ENCODE measurements at regions not wholly inside any gene's neighbourhood (a gene's known extent, or its start where the extent isn't known, plus 50 kb on each side); places are given as distances from the start of the nearest gene placed in this dataset.

DNA sequence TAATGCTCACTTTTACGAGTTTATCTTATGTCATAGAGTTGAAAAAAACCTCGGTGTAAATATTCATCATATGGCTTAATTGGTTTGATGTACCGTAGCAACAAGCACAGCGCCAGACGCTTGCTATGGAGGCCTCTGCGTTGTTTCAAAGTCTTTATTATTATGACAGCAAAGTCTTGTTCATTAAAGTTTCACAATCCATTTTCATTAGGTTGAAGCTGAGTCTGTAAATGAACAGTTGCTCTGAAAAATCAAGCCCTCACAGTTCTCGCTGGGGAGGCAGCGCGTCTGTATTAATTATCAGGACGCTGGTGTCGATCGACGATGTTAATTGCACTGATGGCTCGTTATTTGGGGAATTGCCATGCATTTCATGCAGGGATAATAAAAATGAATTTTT, 185.6 kb downstream of the INSC start:
- Histone ChIP-seq H3K9ac (ENCODE audit: low read length) (no peak overlapping the region), H3K79me2 (ENCODE audit: low read length) (no peaks in the 10 kb centered on the region), H3K9me3 (ENCODE audit: low read length) (no peaks in the 10 kb centered on the region), H4K20me1 (ENCODE audit: insufficient read depth, low read depth, low read length) (no peaks in the 10 kb centered on the region), H3K27me3 (ENCODE audit: low read length) (peaks cover 3% of the 10 kb centered on the region; the same call in 1 of the 2 replicates), H3K4me1 (ENCODE audit: low read length) (no peaks in the 10 kb centered on the region), H3K9me2 (replicated peaks; ENCODE audit: insufficient read depth, low read length) (no peaks in the 10 kb centered on the region), H2AFZ (ENCODE audit: low read length) (no peak overlapping the region), H3K27ac (ENCODE audit: low read length) (no peak overlapping the region), H3K4me2 (ENCODE audit: low read depth, low read length, poor library complexity, severe bottlenecking) (no peak overlapping the region), H3K4me3 (ENCODE audit: low read length) (no peak overlapping the region), H3K36me3 (ENCODE audit: insufficient read depth, low read length) (no peaks in the 10 kb centered on the region)
- no peak for DNase-seq

DNA sequence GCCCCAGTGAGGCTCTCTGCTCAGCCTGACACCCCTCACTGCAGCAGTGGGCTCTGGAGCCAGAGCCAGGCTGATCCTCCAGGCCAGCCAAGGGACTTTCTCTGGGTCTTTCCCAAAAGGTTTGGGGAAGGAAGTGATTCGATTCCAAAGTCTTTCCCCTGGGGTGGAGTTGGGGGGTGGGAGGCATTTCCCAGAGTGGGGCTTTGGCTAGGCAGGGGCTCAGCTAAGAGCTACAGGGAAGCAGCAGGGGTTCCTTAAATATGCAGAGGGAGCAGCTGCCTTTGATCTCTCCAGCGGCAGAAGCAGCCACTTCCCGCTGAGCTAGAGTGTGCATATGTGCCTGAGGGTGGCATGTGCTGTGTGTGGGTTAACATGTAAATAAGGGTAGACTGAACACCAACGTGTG, 192.9 kb downstream of the INSC start:
- Histone ChIP-seq H3K36me3 (ENCODE audit: insufficient read depth, low read length) (no peaks in the 10 kb centered on the region), H4K20me1 (ENCODE audit: insufficient read depth, low read depth, low read length) (no peaks in the 10 kb centered on the region), H3K4me1 (ENCODE audit: low read length) (no peaks in the 10 kb centered on the region), H3K4me2 (ENCODE audit: low read depth, low read length, poor library complexity, severe bottlenecking) (no peak overlapping the region), H3K9ac (ENCODE audit: low read length) (no peak overlapping the region), H3K79me2 (ENCODE audit: low read length) (no peaks in the 10 kb centered on the region), H3K27me3 (ENCODE audit: low read length) (no peaks in the 10 kb centered on the region; the same call in 1 of the 2 replicates), H2AFZ (ENCODE audit: low read length) (no peak overlapping the region), H3K9me3 (ENCODE audit: low read length) (no peaks in the 10 kb centered on the region), H3K9me2 (replicated peaks; ENCODE audit: insufficient read depth, low read length) (no peaks in the 10 kb centered on the region), H3K27ac (ENCODE audit: low read length) (no peak overlapping the region), H3K4me3 (ENCODE audit: low read length) (no peak overlapping the region)
- no peak for DNase-seq

DNA sequence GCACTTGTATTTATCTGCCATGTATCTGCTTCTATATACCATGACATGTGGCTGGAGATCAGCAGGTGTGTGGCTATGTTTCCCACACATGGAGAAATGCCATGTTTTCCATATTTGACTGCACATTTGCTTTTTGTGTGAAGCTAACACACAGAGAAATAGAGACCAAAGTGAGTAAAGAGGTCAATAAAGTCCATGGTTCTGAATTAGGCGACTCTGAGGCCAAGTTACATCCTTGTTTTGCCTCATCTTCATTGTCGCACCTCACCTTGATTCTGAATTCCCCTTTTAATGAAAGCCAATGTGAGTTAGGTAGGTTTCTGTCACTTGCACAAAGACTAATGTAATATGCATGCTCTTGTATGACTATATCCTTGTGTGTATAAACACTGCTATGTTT, 194.1 kb downstream of the INSC start:
- DNase-seq: no peak
- no peaks in the 10 kb centered on the region for H3K4me1 ChIP-seq (ENCODE audit: low read length)

DNA sequence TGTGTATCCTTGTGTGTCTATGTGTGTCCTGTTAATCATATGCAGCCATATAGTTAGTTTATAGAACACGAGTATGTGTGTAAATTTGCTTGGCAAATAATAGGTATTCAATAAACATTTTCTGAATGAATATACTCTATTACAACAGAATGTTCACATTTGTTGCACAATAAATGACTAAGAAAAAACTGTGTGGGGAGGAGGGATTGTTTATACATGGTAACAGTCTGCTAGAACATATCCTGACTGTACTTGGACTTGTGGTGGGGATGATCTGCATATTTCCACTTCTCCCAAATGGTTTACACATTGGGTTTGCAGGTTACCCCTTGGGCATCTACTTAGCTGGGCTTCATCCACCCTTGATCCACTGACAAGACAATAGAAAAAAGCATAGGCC, 194.6 kb downstream of the INSC start:
- H4K20me1 ChIP-seq (ENCODE audit: insufficient read depth, low read depth, low read length): no peaks in the 10 kb centered on the region
- H3K36me3 ChIP-seq (ENCODE audit: insufficient read depth, low read length): no peaks in the 10 kb centered on the region
- H3K79me2 ChIP-seq (ENCODE audit: low read length): no peaks in the 10 kb centered on the region
- H3K9ac ChIP-seq (ENCODE audit: low read length): no peak overlapping the region
- H3K4me2 ChIP-seq (ENCODE audit: low read depth, low read length, poor library complexity, severe bottlenecking): no peak overlapping the region
- no peak for DNase-seq
- no peaks in the 10 kb centered on the region for H3K9me3 ChIP-seq (ENCODE audit: low read length)
- no peak overlapping the region for H3K4me3 ChIP-seq (ENCODE audit: low read length)
- H3K4me1 ChIP-seq (ENCODE audit: low read length): no peaks in the 10 kb centered on the region
- no peaks in the 10 kb centered on the region; the same call in 1 of the 2 replicates for H3K27me3 ChIP-seq (ENCODE audit: low read length)
- no peak overlapping the region for H2AFZ ChIP-seq (ENCODE audit: low read length)
- no peaks in the 10 kb centered on the region for H3K9me2 ChIP-seq (replicated peaks; ENCODE audit: insufficient read depth, low read length)
- no peak overlapping the region for H3K27ac ChIP-seq (ENCODE audit: low read length)

More for the DNA sequence above, 194.1 kb downstream of the INSC start:
- H3K9me2 ChIP-seq (replicated peaks; ENCODE audit: insufficient read depth, low read length): no peaks in the 10 kb centered on the region
- no peak overlapping the region for H3K4me3 ChIP-seq (ENCODE audit: low read length)
- H3K9ac ChIP-seq (ENCODE audit: low read length): no peak overlapping the region
- no peaks in the 10 kb centered on the region; the same call in 1 of the 2 replicates for H3K27me3 ChIP-seq (ENCODE audit: low read length)
- H2AFZ ChIP-seq (ENCODE audit: low read length): no peak overlapping the region
- no peak overlapping the region for H3K4me2 ChIP-seq (ENCODE audit: low read depth, low read length, poor library complexity, severe bottlenecking)
- H3K27ac ChIP-seq (ENCODE audit: low read length): no peak overlapping the region
- no peaks in the 10 kb centered on the region for H3K79me2 ChIP-seq (ENCODE audit: low read length)
- no peaks in the 10 kb centered on the region for H3K9me3 ChIP-seq (ENCODE audit: low read length)
- H3K36me3 ChIP-seq (ENCODE audit: insufficient read depth, low read length): no peaks in the 10 kb centered on the region
- H4K20me1 ChIP-seq (ENCODE audit: insufficient read depth, low read depth, low read length): no peaks in the 10 kb centered on the region

DNA sequence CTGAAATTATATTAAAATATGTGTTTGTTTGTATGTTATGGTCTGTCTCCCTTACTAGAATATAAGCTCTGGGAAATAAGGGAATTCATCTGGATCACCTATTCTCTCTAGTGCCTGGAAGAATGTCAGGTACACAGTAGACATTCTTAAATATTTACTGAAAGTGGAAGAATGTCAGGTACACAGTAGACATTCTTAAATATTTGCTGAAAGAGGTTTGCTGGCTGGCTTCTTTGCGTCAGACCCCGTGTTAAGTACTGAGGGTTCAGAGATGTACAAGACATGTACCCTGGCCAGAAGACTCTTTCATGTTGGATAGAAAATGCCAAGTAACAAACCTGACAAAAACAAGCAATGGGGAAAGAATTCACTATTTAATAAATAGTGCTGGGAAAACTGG, 199.1 kb downstream of the INSC start:
- no peak overlapping the region for H2AFZ ChIP-seq (ENCODE audit: low read length)
- no peaks in the 10 kb centered on the region for H3K9me3 ChIP-seq (ENCODE audit: low read length)
- no peaks in the 10 kb centered on the region for H3K9me2 ChIP-seq (replicated peaks; ENCODE audit: insufficient read depth, low read length)
- H3K4me2 ChIP-seq (ENCODE audit: low read depth, low read length, poor library complexity, severe bottlenecking): no peak overlapping the region
- no peak overlapping the region for H3K9ac ChIP-seq (ENCODE audit: low read length)
- H3K4me1 ChIP-seq (ENCODE audit: low read length): no peaks in the 10 kb centered on the region
- H3K4me3 ChIP-seq (ENCODE audit: low read length): no peak overlapping the region
- H4K20me1 ChIP-seq (ENCODE audit: insufficient read depth, low read depth, low read length): no peaks in the 10 kb centered on the region
- H3K27me3 ChIP-seq (ENCODE audit: low read length): no peaks in the 10 kb centered on the region
- H3K36me3 ChIP-seq (ENCODE audit: insufficient read depth, low read length): no peaks in the 10 kb centered on the region
- H3K79me2 ChIP-seq (ENCODE audit: low read length): no peaks in the 10 kb centered on the region
- DNase-seq: no peak
- H3K27ac ChIP-seq (ENCODE audit: low read length): no peak overlapping the region

DNA sequence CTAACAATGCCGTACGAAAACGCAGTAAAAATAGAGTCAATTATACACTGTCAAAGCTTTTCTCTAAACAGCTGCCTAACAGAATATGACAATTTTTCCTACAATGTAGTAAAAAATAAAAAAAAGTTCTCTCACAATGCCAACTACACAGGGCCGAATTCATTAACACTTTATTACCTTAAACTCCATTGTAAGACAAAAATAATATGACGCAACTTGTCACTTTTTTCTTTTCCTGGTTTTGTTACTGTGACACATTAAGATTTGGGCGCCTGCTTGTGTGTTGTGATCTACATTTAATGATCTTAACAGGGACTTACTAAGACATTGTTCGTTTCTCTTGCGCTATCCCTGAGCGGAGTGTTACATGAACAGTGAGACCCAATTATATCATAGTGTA, 204.1 kb downstream of the INSC start:
- Histone ChIP-seq H2AFZ (ENCODE audit: low read length) (no peak overlapping the region), H3K4me2 (ENCODE audit: low read depth, low read length, poor library complexity, severe bottlenecking) (no peak overlapping the region), H3K27ac (ENCODE audit: low read length) (no peak overlapping the region), H4K20me1 (ENCODE audit: insufficient read depth, low read depth, low read length) (no peaks in the 10 kb centered on the region), H3K9me3 (ENCODE audit: low read length) (no peaks in the 10 kb centered on the region), H3K79me2 (ENCODE audit: low read length) (no peaks in the 10 kb centered on the region), H3K9me2 (replicated peaks; ENCODE audit: insufficient read depth, low read length) (no peaks in the 10 kb centered on the region), H3K4me3 (ENCODE audit: low read length) (no peak overlapping the region), H3K36me3 (ENCODE audit: insufficient read depth, low read length) (no peaks in the 10 kb centered on the region), H3K9ac (ENCODE audit: low read length) (no peak overlapping the region), H3K4me1 (ENCODE audit: low read length) (no peaks in the 10 kb centered on the region), H3K27me3 (ENCODE audit: low read length) (0 out of 2 replicates have a peak, but pooled peaks cover 3% of the 10 kb centered on the region)
- no peak for DNase-seq

DNA sequence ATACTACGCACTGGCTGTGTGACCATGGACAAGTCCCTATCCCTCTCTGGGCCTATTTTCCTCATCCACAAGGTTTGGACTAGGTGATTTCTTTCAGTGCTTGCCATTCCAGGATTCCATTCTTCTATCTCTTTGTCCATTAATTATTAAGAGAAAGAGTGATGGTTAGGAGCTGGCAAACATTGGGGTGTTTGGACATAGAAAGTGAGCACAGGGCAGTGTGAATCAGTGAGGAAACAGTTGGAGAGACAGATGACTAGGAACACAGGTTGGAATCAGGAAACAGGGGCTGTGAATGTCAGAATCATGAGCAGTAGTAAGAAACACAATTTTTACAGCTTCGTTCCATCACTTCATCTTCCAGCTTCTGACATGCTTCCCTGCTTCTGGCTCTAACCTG, 211.8 kb downstream of the INSC start:
- no peak overlapping the region for H2AFZ ChIP-seq (ENCODE audit: low read length)
- 0 out of 2 replicates have a peak, but pooled peaks cover 3% of the 10 kb centered on the region for H3K27me3 ChIP-seq (ENCODE audit: low read length)
- H4K20me1 ChIP-seq (ENCODE audit: insufficient read depth, low read depth, low read length): no peaks in the 10 kb centered on the region
- no peak overlapping the region for H3K27ac ChIP-seq (ENCODE audit: low read length)
- H3K9me2 ChIP-seq (replicated peaks; ENCODE audit: insufficient read depth, low read length): no peaks in the 10 kb centered on the region
- H3K9me3 ChIP-seq (ENCODE audit: low read length): no peaks in the 10 kb centered on the region
- no peak for DNase-seq
- no peaks in the 10 kb centered on the region for H3K4me1 ChIP-seq (ENCODE audit: low read length)
- H3K79me2 ChIP-seq (ENCODE audit: low read length): no peaks in the 10 kb centered on the region
- H3K4me2 ChIP-seq (ENCODE audit: low read depth, low read length, poor library complexity, severe bottlenecking): no peak overlapping the region
- H3K9ac ChIP-seq (ENCODE audit: low read length): no peak overlapping the region
- H3K36me3 ChIP-seq (ENCODE audit: insufficient read depth, low read length): no peaks in the 10 kb centered on the region
- no peak overlapping the region for H3K4me3 ChIP-seq (ENCODE audit: low read length)

DNA sequence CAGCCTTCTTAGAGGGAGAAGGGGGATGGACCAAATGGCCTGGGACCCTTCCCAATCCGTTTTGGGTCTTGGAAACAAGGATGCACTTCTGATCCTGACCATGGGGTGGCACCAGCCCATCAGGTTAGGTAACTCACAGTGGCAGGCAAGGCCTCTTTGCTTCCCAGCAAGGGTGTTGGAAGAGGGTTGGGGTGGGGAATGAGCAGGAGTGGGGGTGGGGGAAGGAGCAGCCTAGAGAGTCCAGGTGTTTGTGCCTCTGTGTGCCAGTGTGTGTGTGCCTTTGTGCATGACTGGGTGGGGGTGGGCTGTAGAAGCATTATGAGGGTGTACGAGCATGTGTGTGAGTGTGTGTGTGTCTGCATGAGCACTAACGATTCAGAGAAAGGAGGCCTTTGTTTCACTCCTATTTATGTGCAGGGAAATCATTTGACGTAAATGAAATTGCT, 213.1 kb downstream of the INSC start:
- H3K4me1 ChIP-seq (ENCODE audit: low read length): no peaks in the 10 kb centered on the region
- H2AFZ ChIP-seq (ENCODE audit: low read length): no peak overlapping the region
- H3K9ac ChIP-seq (ENCODE audit: low read length): no peak overlapping the region
- no peak overlapping the region for H3K4me2 ChIP-seq (ENCODE audit: low read depth, low read length, poor library complexity, severe bottlenecking)
- H3K27ac ChIP-seq (ENCODE audit: low read length): no peak overlapping the region
- no peak overlapping the region for H3K4me3 ChIP-seq (ENCODE audit: low read length)
- H4K20me1 ChIP-seq (ENCODE audit: insufficient read depth, low read depth, low read length): no peaks in the 10 kb centered on the region
- no peaks in the 10 kb centered on the region for H3K9me2 ChIP-seq (replicated peaks; ENCODE audit: insufficient read depth, low read length)
- H3K27me3 ChIP-seq (ENCODE audit: low read length): no peaks in the 10 kb centered on the region
- H3K9me3 ChIP-seq (ENCODE audit: low read length): no peaks in the 10 kb centered on the region
- no peaks in the 10 kb centered on the region for H3K79me2 ChIP-seq (ENCODE audit: low read length)
- no peaks in the 10 kb centered on the region for H3K36me3 ChIP-seq (ENCODE audit: insufficient read depth, low read length)
- DNase-seq: peak; percentile 75

DNA sequence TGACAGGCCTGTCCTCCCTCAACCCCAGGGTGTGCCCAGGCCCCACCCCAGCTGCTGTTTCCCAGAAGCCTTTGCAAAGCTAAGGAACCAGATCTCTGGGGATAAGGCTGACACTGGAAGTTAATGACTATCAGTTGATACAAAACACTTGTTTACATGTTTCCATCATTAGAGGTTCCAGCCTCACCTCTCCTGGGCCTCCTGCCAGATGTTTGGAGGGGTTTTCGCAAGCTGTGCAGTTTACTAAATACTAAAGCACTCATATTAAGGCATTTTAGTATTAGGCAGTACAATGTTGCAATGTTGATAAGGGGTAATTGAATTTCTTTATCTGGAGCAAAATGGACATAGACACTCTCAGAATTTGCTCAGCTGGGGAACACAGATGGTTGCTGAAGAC, 218.7 kb downstream of the INSC start:
- Histone ChIP-seq H3K9me3 (ENCODE audit: low read length) (no peaks in the 10 kb centered on the region), H4K20me1 (ENCODE audit: insufficient read depth, low read depth, low read length) (no peaks in the 10 kb centered on the region), H3K79me2 (ENCODE audit: low read length) (no peaks in the 10 kb centered on the region), H3K9me2 (replicated peaks; ENCODE audit: insufficient read depth, low read length) (no peaks in the 10 kb centered on the region), H3K4me2 (ENCODE audit: low read depth, low read length, poor library complexity, severe bottlenecking) (no peak overlapping the region), H3K4me1 (ENCODE audit: low read length) (no peaks in the 10 kb centered on the region), H3K9ac (ENCODE audit: low read length) (no peak overlapping the region), H3K27ac (ENCODE audit: low read length) (no peak overlapping the region), H3K27me3 (ENCODE audit: low read length) (no peaks in the 10 kb centered on the region), H2AFZ (ENCODE audit: low read length) (no peak overlapping the region), H3K36me3 (ENCODE audit: insufficient read depth, low read length) (no peaks in the 10 kb centered on the region), H3K4me3 (ENCODE audit: low read length) (no peak overlapping the region)
- DNase-seq: no peak
